OCI-LY3 (cell line): ENCODE measurements at regions not wholly inside any gene's neighbourhood (a gene's known extent, or its start where the extent isn't known, plus 50 kb on each side); places are given as distances from the start of the nearest gene placed in this dataset.

ENCODE experiments used
- H2AFZ ChIP-seq: fragments of 200-600, 300-600 bp; shearing (Covaris generic); 2 replicates; pipeline ENCODE4 v1.6.0; 2014; ENCODE audit warnings: antibody characterized with exemption, low read depth, low read length
- H3K27ac ChIP-seq: fragments of 200-600, 300-600 bp; sonication (generic); 2 replicates; pipeline ENCODE4 v1.5.1; 2014; ENCODE audit warnings: mild to moderate bottlenecking, low read length, moderate library complexity, mixed read lengths
- H3K27me3 ChIP-seq: fragments of 200-600, 300-600 bp; sonication (generic); 2 replicates; pipeline ENCODE4 v1.6.1; 2014; ENCODE audit warnings: low read depth, low read length, mixed read lengths
- H3K36me3 ChIP-seq: fragments of 200-600, 300-600 bp; sonication (generic); replicated peaks from 2 replicates; pipeline ENCODE3; 2014; ENCODE audit warnings: low read depth, low read length, mixed read lengths
- H3K4me1 ChIP-seq: fragments of 300-600, 200-600 bp; sonication (generic); 2 replicates; pipeline ENCODE4 v1.6.1; 2014; ENCODE audit warnings: low read length, mixed read lengths
- H3K4me2 ChIP-seq: fragments of 200-600, 300-600 bp; sonication (generic); 2 replicates; pipeline ENCODE4 v1.6.1; 2014; ENCODE audit warnings: low read length, mixed read lengths
- H3K4me3 ChIP-seq: fragments of 300-600, 200-600 bp; sonication (generic); 2 replicates; pipeline ENCODE4 v1.5.1; 2014; ENCODE audit warnings: antibody characterized with exemption, mild to moderate bottlenecking, low read length, moderate library complexity
- H3K79me2 ChIP-seq: fragments of 300-600, 200-600 bp; shearing (Covaris generic); 2 replicates; pipeline ENCODE4 v1.6.1; 2014; ENCODE audit warnings: mild to moderate bottlenecking, low read length, mixed read lengths
- H3K9ac ChIP-seq: fragments of 300-600, 200-600 bp; shearing (Covaris generic); 2 replicates; pipeline ENCODE4 v1.6.0; 2014; ENCODE audit warnings: mild to moderate bottlenecking, low read length, moderate library complexity
- H3K9me3 ChIP-seq: fragments of 200-600, 300-600 bp; shearing (Covaris generic); 2 replicates; pipeline ENCODE4 v1.6.1; 2014; ENCODE audit warnings: low read length, mixed read lengths; ENCODE audit not compliant: insufficient read depth
- H4K20me1 ChIP-seq: fragments of 200-600, 300-600 bp; sonication (generic); 2 replicates; pipeline ENCODE4 v1.6.1; 2016; ENCODE audit warnings: low read length, mixed read lengths; ENCODE audit not compliant: insufficient read depth
- EZH2phosphoT487 ChIP-seq: fragments of 200-600 bp; shearing (Covaris generic); IDR thresholded peaks from 2 replicates; pipeline ENCODE4 v1.6.1; 2018; ENCODE audit warnings: antibody characterized with exemption, mixed run types, low read depth
- TF ChIP-seq, protein P1 (sequence below): fragments of 200-600, 300-600 bp; sonication (generic); IDR thresholded peaks from 2 replicates; pipeline ENCODE4 v1.5.1; 2014; ENCODE audit warnings: antibody characterized with exemption, low read length, low read depth

DNA sequence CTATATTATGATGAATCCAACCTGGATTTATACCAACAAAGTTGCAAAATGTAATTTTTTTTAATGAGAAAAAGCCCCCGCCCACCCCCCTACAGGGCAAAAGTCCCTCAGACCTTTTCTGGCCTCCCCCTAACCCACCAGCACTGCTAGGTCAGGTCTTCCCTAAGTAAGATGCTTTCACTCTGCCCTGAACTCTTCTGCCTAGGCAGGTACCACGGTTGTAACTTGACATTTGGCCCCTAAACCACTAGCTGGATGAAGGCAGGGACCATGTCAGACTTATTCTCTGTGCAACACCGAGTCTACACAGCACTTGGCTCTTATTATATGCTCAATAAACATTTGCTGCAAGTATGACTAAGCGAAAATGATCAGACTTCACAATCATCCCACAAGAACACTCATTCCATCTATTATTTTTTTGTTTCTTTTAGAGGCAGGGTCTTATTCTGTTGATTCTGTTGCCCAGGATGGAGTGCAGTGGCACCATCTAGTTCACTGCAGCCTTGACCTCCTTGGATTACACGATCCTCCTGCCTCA is 63.2 kb downstream of the SPRING1 start:
- TF ChIP-seq, protein P1, sequence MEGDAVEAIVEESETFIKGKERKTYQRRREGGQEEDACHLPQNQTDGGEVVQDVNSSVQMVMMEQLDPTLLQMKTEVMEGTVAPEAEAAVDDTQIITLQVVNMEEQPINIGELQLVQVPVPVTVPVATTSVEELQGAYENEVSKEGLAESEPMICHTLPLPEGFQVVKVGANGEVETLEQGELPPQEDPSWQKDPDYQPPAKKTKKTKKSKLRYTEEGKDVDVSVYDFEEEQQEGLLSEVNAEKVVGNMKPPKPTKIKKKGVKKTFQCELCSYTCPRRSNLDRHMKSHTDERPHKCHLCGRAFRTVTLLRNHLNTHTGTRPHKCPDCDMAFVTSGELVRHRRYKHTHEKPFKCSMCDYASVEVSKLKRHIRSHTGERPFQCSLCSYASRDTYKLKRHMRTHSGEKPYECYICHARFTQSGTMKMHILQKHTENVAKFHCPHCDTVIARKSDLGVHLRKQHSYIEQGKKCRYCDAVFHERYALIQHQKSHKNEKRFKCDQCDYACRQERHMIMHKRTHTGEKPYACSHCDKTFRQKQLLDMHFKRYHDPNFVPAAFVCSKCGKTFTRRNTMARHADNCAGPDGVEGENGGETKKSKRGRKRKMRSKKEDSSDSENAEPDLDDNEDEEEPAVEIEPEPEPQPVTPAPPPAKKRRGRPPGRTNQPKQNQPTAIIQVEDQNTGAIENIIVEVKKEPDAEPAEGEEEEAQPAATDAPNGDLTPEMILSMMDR = peak; percentile 23
- no peak for TF ChIP-seq EZH2phosphoT487
- Histone ChIP-seq H4K20me1 (no peaks in the 10 kb centered on the region), H3K4me2 (0 out of 2 replicates have a peak overlapping the region, but pooled peaks have one; percentile 10), H3K36me3 (no peaks in the 10 kb centered on the region), H3K4me3 (no peak overlapping the region), H3K4me1 (peaks cover 78% of the 10 kb centered on the region), H2AFZ (no peak overlapping the region), H3K79me2 (no peaks in the 10 kb centered on the region), H3K9me3 (no peaks in the 10 kb centered on the region), H3K9ac (no peak overlapping the region), H3K27me3 (no peaks in the 10 kb centered on the region), H3K27ac (no peak overlapping the region; the same call in 1 of the 2 replicates)

DNA sequence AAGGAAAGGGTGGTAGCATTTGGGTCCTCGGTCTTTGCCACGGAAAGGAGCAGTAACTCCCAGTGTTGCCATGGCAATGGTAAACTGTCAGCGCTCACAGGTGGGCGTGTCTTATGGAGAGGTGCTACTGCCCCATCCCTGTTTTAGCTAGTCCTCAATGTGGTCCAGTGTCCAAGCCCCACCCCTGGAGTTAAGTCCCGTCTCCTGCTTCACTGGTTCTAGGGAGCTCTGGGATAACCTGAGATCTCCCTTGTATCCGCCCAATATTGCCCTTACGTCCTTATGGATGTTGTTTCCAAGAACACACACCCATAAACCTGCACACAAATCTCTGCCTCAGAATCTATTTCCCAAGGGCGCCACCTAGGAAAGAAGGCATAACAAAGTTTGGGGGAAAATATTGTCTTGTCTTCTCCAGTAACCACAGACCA is 64.2 kb downstream of the SPRING1 start:
- H2AFZ ChIP-seq = no peak overlapping the region
- H3K4me3 ChIP-seq = peak overlapping the region; percentile 64
- H3K27me3 ChIP-seq = no peaks in the 10 kb centered on the region
- H3K9me3 ChIP-seq = no peaks in the 10 kb centered on the region
- no peaks in the 10 kb centered on the region for H3K79me2 ChIP-seq
- peak overlapping the region; percentile 80 for H3K4me2 ChIP-seq
- no peak overlapping the region for H3K9ac ChIP-seq
- TF ChIP-seq, protein P1 = peak; percentile 48
- no peak for TF ChIP-seq EZH2phosphoT487
- H4K20me1 ChIP-seq = no peaks in the 10 kb centered on the region
- H3K4me1 ChIP-seq = peaks cover 68% of the 10 kb centered on the region
- no peaks in the 10 kb centered on the region for H3K36me3 ChIP-seq
- no peak overlapping the region for H3K27ac ChIP-seq

DNA sequence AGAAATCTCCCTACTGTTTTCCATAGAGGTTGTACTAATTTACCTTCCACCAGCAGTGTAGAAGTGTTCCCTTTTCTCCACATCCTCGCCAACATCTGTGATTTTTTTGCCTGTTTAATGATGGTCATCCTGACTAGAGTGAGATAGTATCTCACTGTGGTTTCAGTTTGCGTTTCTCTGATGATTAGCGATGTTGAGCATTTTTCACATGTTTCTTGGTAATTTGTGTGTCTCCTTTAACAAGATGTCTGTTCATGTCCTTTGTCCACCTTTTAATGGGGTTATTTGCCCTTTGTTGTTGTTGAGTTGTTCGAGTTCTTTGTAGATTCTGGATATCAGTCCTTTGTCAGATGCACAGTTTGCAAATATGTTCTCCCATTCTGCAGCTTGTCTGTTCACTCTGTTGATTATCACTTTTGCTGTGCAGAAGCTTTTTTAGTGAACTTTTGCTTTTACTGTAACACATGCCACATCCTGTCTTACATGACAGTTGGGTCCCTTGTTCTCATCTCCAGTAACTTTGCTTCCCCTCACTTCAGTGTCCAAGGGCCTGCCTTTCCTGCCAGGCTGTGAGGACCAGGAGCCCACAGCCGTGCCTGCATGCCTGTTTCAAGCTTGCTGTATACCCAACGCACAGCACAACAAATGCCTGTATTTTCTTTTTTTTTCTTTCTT is 64.9 kb downstream of the SPRING1 start:
- no peaks in the 10 kb centered on the region for H3K9me3 ChIP-seq
- no peaks in the 10 kb centered on the region for H3K36me3 ChIP-seq
- TF ChIP-seq, protein P1 = no peak
- no peak for TF ChIP-seq EZH2phosphoT487
- peak overlapping the region; percentile 64 for H3K4me3 ChIP-seq
- no peaks in the 10 kb centered on the region for H3K79me2 ChIP-seq
- peak overlapping the region; percentile 24 for H3K27ac ChIP-seq
- H3K9ac ChIP-seq = peak overlapping the region; percentile 10; the same call in 1 of the 2 replicates
- H3K4me2 ChIP-seq = peak overlapping the region; percentile 80
- no peaks in the 10 kb centered on the region for H3K27me3 ChIP-seq
- H4K20me1 ChIP-seq = no peaks in the 10 kb centered on the region
- H2AFZ ChIP-seq = no peak overlapping the region; the same call in 1 of the 2 replicates
- peaks cover 61% of the 10 kb centered on the region for H3K4me1 ChIP-seq

DNA sequence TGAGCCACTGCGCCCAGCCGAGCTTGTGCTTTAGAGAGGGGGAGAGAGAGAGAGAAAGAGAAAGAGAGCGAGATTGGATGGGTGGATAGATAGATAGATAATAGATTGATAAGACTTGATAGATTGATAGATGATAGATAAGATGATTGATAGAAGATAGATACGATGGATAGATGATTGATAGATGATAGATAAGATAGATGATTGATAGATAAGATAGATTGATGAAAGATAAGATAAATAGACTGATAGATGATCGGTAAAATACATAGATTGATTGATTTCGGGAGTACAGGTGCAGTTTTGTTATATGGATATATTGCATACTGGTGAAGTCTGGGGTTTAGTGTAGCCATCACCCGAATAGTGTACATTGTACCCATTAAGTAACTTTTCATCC is 65.9 kb downstream of the SPRING1 start:
- TF ChIP-seq, protein P1 = no peak
- TF ChIP-seq EZH2phosphoT487 = no peak
- no peak overlapping the region for H3K9ac ChIP-seq
- H2AFZ ChIP-seq = no peak overlapping the region
- H3K36me3 ChIP-seq = no peaks in the 10 kb centered on the region
- H3K4me2 ChIP-seq = no peak overlapping the region
- no peaks in the 10 kb centered on the region for H4K20me1 ChIP-seq
- H3K4me3 ChIP-seq = no peak overlapping the region
- H3K9me3 ChIP-seq = no peaks in the 10 kb centered on the region
- H3K4me1 ChIP-seq = peaks cover 52% of the 10 kb centered on the region
- no peak overlapping the region for H3K27ac ChIP-seq
- H3K27me3 ChIP-seq = no peaks in the 10 kb centered on the region
- H3K79me2 ChIP-seq = no peaks in the 10 kb centered on the region
